Esophagus squamous epithelium (tissue), 5 donors: ENCODE measurements at regions not wholly inside any gene's neighbourhood (a gene's known extent, or its start where the extent isn't known, plus 50 kb on each side); places are given as distances from the start of the nearest gene placed in this dataset.

Experiments
- DNase-seq: peaks from one replicate; lab custom pipeline; 2025; lab: John Stamatoyannopoulos, UW
- H3K27ac ChIP-seq, 4 donors: fragments of 200-600 bp; sonication (generic); one replicate each; pipeline ENCODE4 v1.5.1; 2016 to 2019; ENCODE audit warnings: mild to moderate bottlenecking in 1 of 4
- H3K27me3 ChIP-seq, 4 donors: fragments of 200-600 bp; sonication (generic); 1 replicate in 3 of 4; 2 replicates in 1 of 4; pipeline versions ENCODE4 v1.5.1 to v1.6.0; 2017 to 2021; ENCODE audit warnings: antibody characterized with exemption in 1 of 4
- H3K36me3 ChIP-seq, 3 donors: fragments of 200-600 bp; sonication (generic); one replicate each; pipeline ENCODE4 v1.5.1; 2016 to 2019
- H3K4me1 ChIP-seq, 3 donors: fragments of 200-600 bp; sonication (generic); one replicate each; pipeline ENCODE4 v1.5.1; 2017 to 2019
- H3K4me3 ChIP-seq, 4 donors: fragments of 200-600 bp; sonication (generic); 1 replicate in 3 of 4; 2 replicates in 1 of 4; pipeline ENCODE4 v1.5.1; 2016 to 2019; ENCODE audit warnings: mild to moderate bottlenecking in 2 of 4, moderate library complexity in 1 of 4
- H3K9me3 ChIP-seq, 3 donors: fragments of 200-600 bp; sonication (generic); one replicate each; pipeline ENCODE4 v1.5.1; 2016 to 2019
- CTCF ChIP-seq, 6 experiments: fragments of 450-650 bp in 4 of 6; fragments of 200-600 bp in 2 of 6; sonication (generic) in 2 of 6; IDR thresholded peaks; one replicate each; pipeline ENCODE4 v1.5.1; 2016 to 2019; ENCODE audit warnings: antibody characterized with exemption in 6 of 6, mild to moderate bottlenecking in 4 of 6, moderate library complexity in 4 of 6
- POLR2A ChIP-seq, 4 donors: fragments of 450-650 bp; IDR thresholded peaks; one replicate each; pipeline ENCODE4 v1.6.1; 2017; ENCODE audit warnings: antibody characterized with exemption in 4 of 4, mild to moderate bottlenecking in 4 of 4, moderate library complexity in 3 of 4
- WGBS, 2 donors: methylation state at CpG; one replicate each; pipeline ENCODE4 v1.1.5; 2018; 5-methylcytosine and 5-hydroxymethylcytosine counted together
- intact Hi-C: fragments of 100-400 bp; cut with DNase I; formaldehyde crosslinking; loops from one replicate; pipeline ENCODE4 v1.15.0; 2022
- donor health status: DM: yes; HTN: yes; CAD: no.

- H3K4me3 ChIP-seq: peak overlapping the region in 1 of 4 donors; percentile 21
- no peaks in the 10 kb centered on the region for H3K27me3 ChIP-seq
- intact Hi-C loops: no loop called here
- WGBS, 2 donors: 13 to 24% methylated on average over 1 of the region's 1 CpG
- peaks cover 3 to 55% (median 9%) of the 10 kb centered on the region in 3 donors for H3K4me1 ChIP-seq
- no peak for TF ChIP-seq CTCF (IDR thresholded peaks at IDR 0.05)
- peak in 1 of 4 donors; percentile 45 for TF ChIP-seq POLR2A (IDR thresholded peaks at IDR 0.05)
- DNase-seq: no peak
- H3K36me3 ChIP-seq: no peaks in the 10 kb centered on the region
- peak overlapping the region in 3 of 4 donors; percentile 76 to 89 (median 85) for H3K27ac ChIP-seq
- H3K9me3 ChIP-seq: no peaks in the 10 kb centered on the region
Measured at GRCh38 chr2:60354713-60355112, 198.7 kb downstream of the BCL11A start.

- Histone ChIP-seq H3K9me3 (no peaks in the 10 kb centered on the region), H3K4me3 (no peak overlapping the region), H3K27me3 (no peaks in the 10 kb centered on the region), H3K36me3 (no peaks in the 10 kb centered on the region), H3K4me1 (peaks cover 3 to 55% (median 9%) of the 10 kb centered on the region in 3 donors), H3K27ac (peak overlapping the region in 3 of 4 donors; percentile 76 to 89 (median 85))
- no peak for DNase-seq
- intact Hi-C loops: no loop called here
- TF ChIP-seq CTCF (IDR thresholded peaks at IDR 0.05): no peak
- TF ChIP-seq POLR2A (IDR thresholded peaks at IDR 0.05): no peak
- 45 to 53% methylated on average over 2 of the region's 2 CpGs for WGBS, 2 donors
Measured at GRCh38 chr2:60353863-60354262, 199.6 kb downstream of the BCL11A start.

GRCh38 chr2:60353406-60353800, 200.1 kb downstream of the BCL11A start:
- Histone ChIP-seq H3K27me3 (no peaks in the 10 kb centered on the region), H3K4me1 (peaks cover 3 to 55% (median 9%) of the 10 kb centered on the region in 3 donors), H3K9me3 (no peaks in the 10 kb centered on the region), H3K27ac (peak overlapping the region; percentile 7 to 89 (median 56)), H3K36me3 (no peaks in the 10 kb centered on the region), H3K4me3 (no peak overlapping the region)
- TF ChIP-seq POLR2A (IDR thresholded peaks at IDR 0.05) (no peak), CTCF (IDR thresholded peaks at IDR 0.05) (no peak)
- no peak for DNase-seq
- WGBS, 2 donors: 52 to 64% methylated on average over 10 of the region's 10 CpGs
- intact Hi-C loops: no loop called here

GRCh38 chr2:60352491-60353405, 200.7 kb downstream of the BCL11A start:
- Histone ChIP-seq H3K9me3 (no peaks in the 10 kb centered on the region), H3K4me3 (no peak overlapping the region), H3K36me3 (no peaks in the 10 kb centered on the region), H3K27me3 (no peaks in the 10 kb centered on the region), H3K4me1 (peaks cover 3 to 55% (median 9%) of the 10 kb centered on the region in 3 donors), H3K27ac (peak overlapping the region; percentile 7 to 89 (median 56))
- TF ChIP-seq POLR2A (IDR thresholded peaks at IDR 0.05) (no peak), CTCF (IDR thresholded peaks at IDR 0.05) (no peak)
- DNase-seq: no peak
- 49 to 61% methylated on average over 16 to 18 of the region's 20 CpGs for WGBS, 2 donors
- intact Hi-C loops: no loop called here

- Histone ChIP-seq H3K27ac (peak overlapping the region in 1 of 4 donors; percentile 89), H3K9me3 (no peaks in the 10 kb centered on the region), H3K4me3 (no peak overlapping the region), H3K4me1 (peaks cover 3 to 55% (median 9%) of the 10 kb centered on the region in 3 donors), H3K36me3 (no peaks in the 10 kb centered on the region), H3K27me3 (no peaks in the 10 kb centered on the region)
- TF ChIP-seq CTCF (IDR thresholded peaks at IDR 0.05) (no peak), POLR2A (IDR thresholded peaks at IDR 0.05) (no peak)
- intact Hi-C loops: no loop called here
- WGBS, 2 donors: 77% methylated on average over 7 of the region's 8 CpGs; no CpG with 5 or more reads in 1 of the 2 donors
- DNase-seq: no peak
Measured at GRCh38 chr2:60351802-60352201, 201.7 kb downstream of the BCL11A start.
